ENCODE measurements at regions not wholly inside any gene's neighbourhood (a gene's known extent, or its start where the extent isn't known, plus 50 kb on each side); places are given as distances from the start of the nearest gene placed in this dataset.
"Not testable (repeated sequence)": the region's sequence is repeated elsewhere in the genome, so short reads cannot be mapped to it uniquely, and the experiment has no call there.

DNA sequence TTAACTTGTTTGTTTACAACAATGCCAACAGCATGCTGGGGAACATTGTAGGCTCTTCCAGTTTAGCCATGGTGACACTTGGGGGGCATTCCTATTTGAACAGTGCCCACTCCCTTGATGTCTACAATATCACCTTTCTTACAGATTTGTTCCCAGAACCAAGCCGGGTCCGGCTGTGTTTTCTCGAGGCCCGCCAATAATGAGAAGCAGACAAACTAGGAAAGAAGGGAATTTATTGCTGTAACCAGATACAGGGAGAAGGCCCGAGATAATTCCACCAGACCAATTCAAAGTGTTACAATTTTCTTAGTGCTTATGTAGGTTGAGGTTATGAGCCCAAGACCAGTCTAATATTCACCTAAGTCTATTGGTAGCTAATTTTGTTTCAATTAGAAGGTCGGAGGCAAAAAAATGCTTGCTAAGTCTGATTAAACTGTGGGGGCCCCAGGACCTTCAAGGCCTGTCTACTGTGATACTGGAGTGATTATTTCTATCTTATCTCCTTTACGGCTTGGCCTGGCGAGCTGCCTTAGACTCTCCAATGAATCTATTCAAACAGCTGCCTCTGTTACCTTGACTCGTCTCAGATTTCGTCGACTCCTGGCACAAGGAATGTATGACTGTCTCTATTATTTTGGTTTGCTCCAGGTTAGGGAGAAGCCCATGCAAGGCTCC, 59.1 kb upstream of the PSME4 start:
- H3K27ac Mint-ChIP-seq (ENCODE audit: unreplicated experiment), result no peak overlapping the region
- CTCF ChIA-PET, result no interaction called here
- no peaks in the 10 kb centered on the region for H3K27me3 Mint-ChIP-seq (ENCODE audit: insufficient read depth, unreplicated experiment)

DNA sequence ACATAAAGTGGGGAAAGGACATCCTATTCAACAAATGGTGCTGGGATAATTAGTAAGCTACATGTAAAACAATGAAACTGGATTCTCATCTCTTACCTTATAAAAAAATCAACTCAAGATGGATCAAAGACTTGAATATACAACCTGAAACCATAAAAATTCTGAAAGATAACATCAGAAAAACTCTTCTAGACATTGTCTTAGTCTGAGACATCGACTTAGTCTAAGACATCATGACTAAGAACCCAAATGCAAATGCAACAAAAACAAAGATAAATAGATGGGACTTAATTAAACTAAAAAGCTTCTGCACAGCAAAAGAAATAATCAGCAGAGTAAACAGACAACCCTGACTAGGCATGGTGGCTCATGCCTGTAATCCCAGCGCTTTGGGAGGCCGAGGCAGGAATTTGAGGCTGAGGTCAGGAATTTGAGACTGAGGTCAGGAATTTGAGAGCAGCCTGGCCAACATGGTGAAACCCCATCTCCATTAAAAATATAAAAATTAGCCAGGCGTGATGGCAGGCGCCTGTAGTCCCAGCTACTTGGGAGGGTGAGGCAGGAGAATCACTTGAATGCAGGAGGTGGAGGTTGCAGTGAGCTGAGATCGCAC, 54.8 kb upstream of the PSME4 start:
- H3K9me3 ChIP-seq; H3K4me3 Mint-ChIP-seq (ENCODE audit: unreplicated experiment); BruUV-seq (replicated peaks); DNase-seq; H3K36me3 ChIP-seq (ENCODE audit: control insufficient read depth, insufficient read depth, low read length); H3K27me3 ChIP-seq (replicated peaks; ENCODE audit: control insufficient read depth, insufficient read depth, low read length); H3K27me3 Mint-ChIP-seq (ENCODE audit: insufficient read depth, unreplicated experiment); POLR2A ChIA-PET; H3K36me3 Mint-ChIP-seq (ENCODE audit: insufficient read depth, unreplicated experiment); intact Hi-C loops (cut with micrococcal nuclease; ENCODE audit: unreplicated experiment); H3K27ac Mint-ChIP-seq (ENCODE audit: unreplicated experiment); H3K4me3 ChIP-seq (ENCODE audit: low read depth, low read length); CTCF ChIA-PET: not testable (repeated sequence)
- H3K4me1 ChIP-seq, result peaks cover 12% of the 10 kb centered on the region
- Mint-ChIP-seq H3K9me3 (ENCODE audit: unreplicated experiment) (peaks cover 26% of the 10 kb centered on the region), H3K4me1 (ENCODE audit: low read depth, unreplicated experiment) (peaks cover 15% of the 10 kb centered on the region)

More for the DNA sequence above, 59.1 kb upstream of the PSME4 start:
- intact Hi-C loops (cut with micrococcal nuclease; ENCODE audit: unreplicated experiment), result no loop called here
- no peak for DNase-seq
- TF ChIP-seq, protein P1, sequence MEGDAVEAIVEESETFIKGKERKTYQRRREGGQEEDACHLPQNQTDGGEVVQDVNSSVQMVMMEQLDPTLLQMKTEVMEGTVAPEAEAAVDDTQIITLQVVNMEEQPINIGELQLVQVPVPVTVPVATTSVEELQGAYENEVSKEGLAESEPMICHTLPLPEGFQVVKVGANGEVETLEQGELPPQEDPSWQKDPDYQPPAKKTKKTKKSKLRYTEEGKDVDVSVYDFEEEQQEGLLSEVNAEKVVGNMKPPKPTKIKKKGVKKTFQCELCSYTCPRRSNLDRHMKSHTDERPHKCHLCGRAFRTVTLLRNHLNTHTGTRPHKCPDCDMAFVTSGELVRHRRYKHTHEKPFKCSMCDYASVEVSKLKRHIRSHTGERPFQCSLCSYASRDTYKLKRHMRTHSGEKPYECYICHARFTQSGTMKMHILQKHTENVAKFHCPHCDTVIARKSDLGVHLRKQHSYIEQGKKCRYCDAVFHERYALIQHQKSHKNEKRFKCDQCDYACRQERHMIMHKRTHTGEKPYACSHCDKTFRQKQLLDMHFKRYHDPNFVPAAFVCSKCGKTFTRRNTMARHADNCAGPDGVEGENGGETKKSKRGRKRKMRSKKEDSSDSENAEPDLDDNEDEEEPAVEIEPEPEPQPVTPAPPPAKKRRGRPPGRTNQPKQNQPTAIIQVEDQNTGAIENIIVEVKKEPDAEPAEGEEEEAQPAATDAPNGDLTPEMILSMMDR (IDR thresholded peaks at IDR 0.05; ENCODE audit: insufficient read depth in 1 of 2, low read depth in 1 of 2, low read length in 1 of 2, severe bottlenecking in 1 of 2, unreplicated experiment in 1 of 2), result no peak
- Histone ChIP-seq H3K36me3 (ENCODE audit: control insufficient read depth, insufficient read depth, low read length) (no peaks in the 10 kb centered on the region), H3K4me1 (peaks cover 14% of the 10 kb centered on the region), H3K27me3 (replicated peaks; ENCODE audit: control insufficient read depth, insufficient read depth, low read length) (no peaks in the 10 kb centered on the region), H3K9me3 (no peaks in the 10 kb centered on the region; the same call in 1 of the 2 replicates), H3K4me3 (ENCODE audit: low read depth, low read length) (no peak overlapping the region)
- no TSS peak for BruUV-seq (replicated peaks)
- Mint-ChIP-seq H3K4me3 (ENCODE audit: unreplicated experiment) (no peak overlapping the region), H3K9me3 (ENCODE audit: unreplicated experiment) (peaks cover 20% of the 10 kb centered on the region), H3K4me1 (ENCODE audit: low read depth, unreplicated experiment) (peaks cover 15% of the 10 kb centered on the region), H3K36me3 (ENCODE audit: insufficient read depth, unreplicated experiment) (no peaks in the 10 kb centered on the region)
- POLR2A ChIA-PET, result interaction anchor here (0.5 kb wide), 1 partner anchor 62 kb away, joined by 3 read pairs; no protein-coding TSS in a partner anchor

DNA sequence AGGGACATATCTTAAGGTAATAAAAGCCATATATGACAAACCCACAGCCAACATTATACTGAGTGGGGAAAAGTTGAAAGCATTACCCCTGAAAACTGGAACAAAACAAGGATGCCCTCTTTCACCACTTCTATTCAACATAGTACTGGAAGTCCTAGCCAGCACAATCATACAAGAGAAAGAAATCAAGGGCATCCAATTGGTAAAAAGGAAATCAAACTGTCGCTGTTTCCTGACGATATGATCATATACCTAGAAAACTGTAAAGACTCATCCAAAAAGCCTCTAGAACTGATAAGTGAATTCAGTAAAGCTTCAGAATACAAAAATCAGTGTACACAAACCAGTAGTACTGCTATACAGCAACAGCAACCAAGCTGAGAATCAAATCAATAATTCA, 53.8 kb upstream of the PSME4 start:
- Histone ChIP-seq H3K9me3 (peaks cover 10% of the 10 kb centered on the region), H3K4me1 (peaks cover 2% of the 10 kb centered on the region), H3K27me3 (replicated peaks; ENCODE audit: control insufficient read depth, insufficient read depth, low read length) (no peaks in the 10 kb centered on the region), H3K36me3 (ENCODE audit: control insufficient read depth, insufficient read depth, low read length) (no peaks in the 10 kb centered on the region), H3K4me3 (ENCODE audit: low read depth, low read length) (no peak overlapping the region)
- H3K36me3 Mint-ChIP-seq (ENCODE audit: insufficient read depth, unreplicated experiment), result no peaks in the 10 kb centered on the region
- ChIA-PET POLR2A (no interaction called here), CTCF (no interaction called here)
- H3K27me3 Mint-ChIP-seq (ENCODE audit: insufficient read depth, unreplicated experiment), result no peaks in the 10 kb centered on the region
- DNase-seq, result no peak
- no TSS peak for BruUV-seq (replicated peaks)
- no peak overlapping the region for H3K4me3 Mint-ChIP-seq (ENCODE audit: unreplicated experiment)
- intact Hi-C loops (cut with micrococcal nuclease; ENCODE audit: unreplicated experiment), result no loop called here
- no peak overlapping the region for H3K27ac Mint-ChIP-seq (ENCODE audit: unreplicated experiment)
- peaks cover 5% of the 10 kb centered on the region for H3K4me1 Mint-ChIP-seq (ENCODE audit: low read depth, unreplicated experiment)
- TF ChIP-seq, protein P1 (IDR thresholded peaks at IDR 0.05; ENCODE audit: insufficient read depth in 1 of 2, low read depth in 1 of 2, low read length in 1 of 2, severe bottlenecking in 1 of 2, unreplicated experiment in 1 of 2), result no peak
- H3K9me3 Mint-ChIP-seq (ENCODE audit: unreplicated experiment), result peaks cover 27% of the 10 kb centered on the region
